Endothelial cell of umbilical vein (primary cell): ENCODE measurements at regions not wholly inside any gene's neighbourhood (a gene's known extent, or its start where the extent isn't known, plus 50 kb on each side); places are given as distances from the start of the nearest gene placed in this dataset.

Source experiments
- BruUV-seq: library from RNA; stranded (reverse); fragments of 400-500 nt; replicated peaks from 2 replicates; lab custom pipeline; 2021; lab: Mats Ljungman, UMichigan
- CTCF ChIA-PET: fragments of 300-600, 350-600 bp; sonication (Branson Sonifier 250); formaldehyde crosslinking; loops from one replicate; lab custom pipeline; 2021; ENCODE audit warnings: antibody characterized with exemption, inconsistent platforms; lab: Charles Lee
- POLR2A ChIA-PET: fragments of 300-600, 350-600 bp; sonication (Branson Sonifier 250); formaldehyde crosslinking; loops from one replicate; lab custom pipeline; 2021; ENCODE audit warnings: antibody characterized with exemption, inconsistent platforms; lab: Charles Lee
- DNase-seq: peaks from one replicate; pipeline ENCODE4 v3.0.0-alpha.2; 2011; ENCODE audit warnings: low read depth, low spot score
- FAIRE-seq: peaks from 2 replicates; lab custom pipeline; 2011; peaks lifted over from hg19 to GRCh38; lab: Jason Lieb, UNC
- H2AFZ ChIP-seq: 2 replicates; pipeline ENCODE4 v1.6.0; 2012; ENCODE audit warnings: low read depth, low read length, control low read depth, inconsistent platforms
- H3K27ac ChIP-seq: 2 replicates; pipeline ENCODE4 v1.5.1; 2011; ENCODE audit warnings: low read depth, mild to moderate bottlenecking, control low read depth, low read length, moderate library complexity; ENCODE audit not compliant: insufficient read depth
- H3K27me3 ChIP-seq, 2 experiments: 2 replicates each; pipeline versions ENCODE4 v1.6.0 to v1.6.1; 2011; ENCODE audit warnings: low read length in 2 of 2, mixed read lengths in 1 of 2; ENCODE audit not compliant: control insufficient read depth in 2 of 2, insufficient read depth in 2 of 2
- H3K36me3 ChIP-seq, 2 experiments: 2 replicates in 1 of 2; 3 replicates in 1 of 2; pipeline ENCODE4 v1.5.1; 2011; ENCODE audit warnings: low read length in 2 of 2, mild to moderate bottlenecking in 1 of 2, moderate library complexity in 1 of 2; ENCODE audit not compliant: control insufficient read depth in 2 of 2, insufficient read depth in 2 of 2; ENCODE audit errors: extremely low read depth in 1 of 2
- H3K4me1 ChIP-seq: 3 replicates; pipeline ENCODE4 v1.5.1; 2011; ENCODE audit warnings: mild to moderate bottlenecking, low read length; ENCODE audit not compliant: control insufficient read depth, insufficient read depth; ENCODE audit errors: extremely low read depth
- H3K4me2 ChIP-seq: 2 replicates; pipeline ENCODE4 v1.6.1; 2011; ENCODE audit warnings: low read length, control low read depth, mixed read lengths; ENCODE audit not compliant: insufficient read depth
- H3K4me3 ChIP-seq, 3 experiments: fragments of 200-600 bp in 1 of 3; sonication (generic), shearing (Covaris generic) in 1 of 3; replicated peaks in 1 of 3; 2 replicates each; pipeline ENCODE4 v1.5.1; 2011 to 2016; ENCODE audit warnings: control low read depth in 3 of 3, low read length in 3 of 3, mild to moderate bottlenecking in 2 of 3, inconsistent platforms in 1 of 3, low read depth in 1 of 3, moderate library complexity in 1 of 3; ENCODE audit not compliant: insufficient read depth in 1 of 3
- H3K79me2 ChIP-seq: 2 replicates; pipeline ENCODE4 v1.6.0; 2012; ENCODE audit warnings: low read length, inconsistent platforms; ENCODE audit not compliant: control insufficient read depth, insufficient read depth
- H3K9ac ChIP-seq: replicated peaks from 2 replicates; pipeline ENCODE3; 2011; ENCODE audit warnings: low read length, control low read depth; ENCODE audit not compliant: insufficient read depth; ENCODE audit errors: extremely low read depth
- H3K9me1 ChIP-seq: replicated peaks from 3 replicates; pipeline ENCODE4 v1.6.0; 2011; ENCODE audit warnings: mild to moderate bottlenecking, low read length; ENCODE audit not compliant: control insufficient read depth, insufficient read depth; ENCODE audit errors: extremely low read depth
- H3K9me3 ChIP-seq: replicated peaks from 2 replicates; pipeline ENCODE4 v1.5.1; 2012; ENCODE audit warnings: low read length, inconsistent platforms; ENCODE audit not compliant: control insufficient read depth, insufficient read depth
- H4K20me1 ChIP-seq: replicated peaks from 2 replicates; pipeline ENCODE3; 2011; ENCODE audit warnings: mild to moderate bottlenecking, low read length; ENCODE audit not compliant: control insufficient read depth, insufficient read depth; ENCODE audit errors: extremely low read depth
- CTCF ChIP-seq, 2 donors: IDR thresholded peaks; 1 replicate in 1 of 2; 2 replicates in 1 of 2; pipeline ENCODE4 v1.5.1; 2011; ENCODE audit warnings: low read length in 2 of 2, mild to moderate bottlenecking in 2 of 2, moderate library complexity in 2 of 2, control low read depth in 1 of 2, inconsistent platforms in 1 of 2, low read depth in 1 of 2; ENCODE audit not compliant: insufficient read depth in 1 of 2; ENCODE audit errors: extremely low read depth in 1 of 2
- EZH2 ChIP-seq: IDR thresholded peaks from 2 replicates; pipeline ENCODE4 v1.6.1; 2012; ENCODE audit warnings: borderline replicate concordance, low read depth, mild to moderate bottlenecking, moderate library complexity, low read length, inconsistent platforms; ENCODE audit not compliant: severe bottlenecking
- FOS ChIP-seq: IDR thresholded peaks from 2 replicates; pipeline ENCODE4 v1.6.1; 2011; ENCODE audit warnings: mild to moderate bottlenecking, low read length, moderate library complexity, borderline replicate concordance; ENCODE audit not compliant: insufficient read depth
- GATA2 ChIP-seq: IDR thresholded peaks from 2 replicates; pipeline ENCODE4 v1.7.0; 2011; ENCODE audit warnings: low read depth, mild to moderate bottlenecking, moderate library complexity, mixed read lengths, low read length; ENCODE audit not compliant: insufficient read length, insufficient read depth
- JUN ChIP-seq: IDR thresholded peaks from 2 replicates; pipeline ENCODE4 v1.6.1; 2011; ENCODE audit warnings: borderline replicate concordance, low read depth; ENCODE audit not compliant: insufficient read length, insufficient read depth
- MAX ChIP-seq: IDR thresholded peaks from 2 replicates; pipeline ENCODE4 v1.6.1; 2011; ENCODE audit not compliant: insufficient read depth, insufficient read length
- MYC ChIP-seq: IDR thresholded peaks from one replicate; pipeline ENCODE4 v1.6.1; 2011; ENCODE audit warnings: mild to moderate bottlenecking, low read depth, low read length
- dilution Hi-C: fragments of 300-500 bp; cut with MboI; formaldehyde crosslinking; loops from one replicate; pipeline ENCODE4 v1.15.0; 2019; ENCODE audit warnings: low sequenced_read_pairs; ENCODE audit not compliant: extremely low pct_ligation_motif_present
- intact Hi-C: fragments of 100-400 bp; cut with micrococcal nuclease; formaldehyde crosslinking; loops from one replicate; pipeline ENCODE4 v1.10.0; 2022

GRCh38 chr21:16768096-16768495 is 744.7 kb upstream of the CXADR start:
- H3K36me3 ChIP-seq: no peaks in the 10 kb centered on the region
- dilution Hi-C loops (no loop called here), intact Hi-C loops (no loop called here)
- H3K27me3 ChIP-seq: no peaks in the 10 kb centered on the region
- H3K9me3 ChIP-seq: no peaks in the 10 kb centered on the region
- no peaks in the 10 kb centered on the region for H4K20me1 ChIP-seq
- no peak overlapping the region for H3K4me3 ChIP-seq
- ChIA-PET POLR2A (no interaction called here), CTCF (no interaction called here)
- FAIRE-seq: no peak
- no TSS peak for BruUV-seq
- no peaks in the 10 kb centered on the region for H3K79me2 ChIP-seq
- H3K27ac ChIP-seq: no peak overlapping the region
- H3K4me1 ChIP-seq: no peaks in the 10 kb centered on the region
- TF ChIP-seq MYC (no peak), CTCF (IDR thresholded peaks at IDR 0.05; ENCODE audit: extremely low read depth in 1 of 2, insufficient read depth in 1 of 2, low read depth in 1 of 2, low read length in 2 of 2) (no peak), JUN (no peak), FOS (no peak), GATA2 (no peak), MAX (no peak), EZH2 (no peak)
- H3K4me2 ChIP-seq: no peak overlapping the region
- H3K9ac ChIP-seq: no peak overlapping the region
- DNase-seq: no peak
- no peaks in the 10 kb centered on the region for H3K9me1 ChIP-seq
- H2AFZ ChIP-seq: no peak overlapping the region
